K562 (cell line): ENCODE measurements at regions not wholly inside any gene's neighbourhood (a gene's known extent, or its start where the extent isn't known, plus 50 kb on each side); places are given as distances from the start of the nearest gene placed in this dataset.

Experiments
- ATAC-seq: fragments of 200-7000 bp; cut with Tn5 transposase; 3 replicates; pipeline ENCODE4 v1.9.1; 2020; ENCODE audit warnings: moderate library complexity
- BruUV-seq: library from RNA; stranded (reverse); fragments of 400-500 nt; replicated peaks from 2 replicates; lab custom pipeline; 2021; lab: Mats Ljungman, UMichigan
- CTCF ChIA-PET: fragments of 300-600 bp; formaldehyde crosslinking; extraction: SDS; loops from one replicate; lab custom pipeline; 2021; ENCODE audit warnings: low intra/inter-chr PET ratio; lab: Yijun Ruan, JAX
- POLR2A ChIA-PET: fragments of 300-600, 350-650 bp; sonication (Branson Sonifier 250); formaldehyde crosslinking; extraction: SDS; loops from one replicate; lab custom pipeline; 2021; ENCODE audit warnings: antibody characterized with exemption, inconsistent platforms; lab: Yijun Ruan, JAX
- DNase-seq, 4 experiments: peaks; one replicate each; pipeline versions ENCODE4 v3.0.0 to v3.0.0-alpha.2; 2011 to 2018; ENCODE audit warnings: low spot score in 3 of 4, mixed read lengths in 3 of 4; ENCODE audit errors: extremely low read depth in 1 of 4
- FAIRE-seq: peaks from 2 replicates; lab custom pipeline; 2011; peaks lifted over from hg19 to GRCh38; lab: Jason Lieb, UNC
- H2AFZ ChIP-seq: 2 replicates; pipeline ENCODE4 v1.6.0; 2011; ENCODE audit warnings: low read depth, low read length, control low read depth, inconsistent platforms
- H3K27ac ChIP-seq: fragments of 200-600 bp; 3 replicates; pipeline ENCODE4 v1.8.0; 2011; ENCODE audit warnings: low read depth, mild to moderate bottlenecking, control low read depth, inconsistent platforms, low read length, moderate library complexity, mixed read lengths; ENCODE audit errors: extremely low read depth
- H3K27me3 ChIP-seq, 2 experiments: fragments of 300-600 bp in 1 of 2; 2 replicates in 1 of 2; 3 replicates in 1 of 2; pipeline versions ENCODE4 v1.6.0 to v1.8.0; 2011; ENCODE audit warnings: inconsistent platforms in 2 of 2, low read length in 2 of 2, mild to moderate bottlenecking in 1 of 2, mixed read lengths in 1 of 2, moderate library complexity in 1 of 2; ENCODE audit not compliant: control insufficient read depth in 2 of 2, insufficient read depth in 2 of 2
- H3K36me3 ChIP-seq: fragments of 300-600 bp; 3 replicates; pipeline ENCODE4 v1.8.0; 2011; ENCODE audit warnings: mild to moderate bottlenecking, low read length, inconsistent platforms; ENCODE audit not compliant: control insufficient read depth, insufficient read depth
- H3K4me1 ChIP-seq, 2 experiments: fragments of 200-600 bp in 1 of 2; replicated peaks in 1 of 2; 2 replicates in 1 of 2; 3 replicates in 1 of 2; pipeline versions ENCODE4 v1.5.1 to v1.8.0; 2011; ENCODE audit warnings: inconsistent platforms in 2 of 2, low read length in 2 of 2, mild to moderate bottlenecking in 1 of 2, mixed read lengths in 1 of 2, moderate library complexity in 1 of 2; ENCODE audit not compliant: control insufficient read depth in 2 of 2, insufficient read depth in 2 of 2
- H3K4me2 ChIP-seq: 2 replicates; pipeline ENCODE4 v1.6.1; 2011; ENCODE audit warnings: low read length, control low read depth, inconsistent platforms, mixed read lengths; ENCODE audit not compliant: insufficient read depth
- H3K4me3 ChIP-seq: fragments of 200-600 bp; sonication (generic), shearing (Covaris generic); 2 replicates; pipeline ENCODE4 v1.5.1; 2016; ENCODE audit warnings: control low read depth, inconsistent platforms
- H3K79me2 ChIP-seq: fragments of 200-600 bp; 3 replicates; pipeline ENCODE4 v1.8.0; 2011; ENCODE audit warnings: low read length, inconsistent platforms; ENCODE audit not compliant: control insufficient read depth, insufficient read depth
- H3K9ac ChIP-seq, 2 experiments: 2 replicates each; pipeline versions ENCODE4 v1.6.0 to v1.6.1; 2011; ENCODE audit warnings: low read depth in 2 of 2, low read length in 2 of 2, control low read depth in 1 of 2, inconsistent platforms in 1 of 2, mild to moderate bottlenecking in 1 of 2, mixed read lengths in 1 of 2; ENCODE audit not compliant: insufficient read depth in 1 of 2
- H3K9me1 ChIP-seq: one replicate; pipeline ENCODE4 v1.6.0; 2011; ENCODE audit warnings: inconsistent platforms, mild to moderate bottlenecking, low read length, moderate library complexity; ENCODE audit not compliant: control insufficient read depth, insufficient read depth
- H3K9me3 ChIP-seq: replicated peaks from 2 replicates; pipeline ENCODE4 v1.5.1; 2011; ENCODE audit warnings: low read depth, low read length, inconsistent platforms; ENCODE audit not compliant: control insufficient read depth, insufficient read depth
- H4K20me1 ChIP-seq: replicated peaks from 2 replicates; pipeline ENCODE4 v1.6.1; 2011; ENCODE audit warnings: low read length, inconsistent platforms, mixed read lengths; ENCODE audit not compliant: control insufficient read depth, insufficient read depth
- FIP1L1 ChIP-seq: fragments of 200-400 bp; formaldehyde crosslinking; IDR thresholded peaks from 2 replicates; pipeline ENCODE4 v1.6.1; 2018; ENCODE audit warnings: mild to moderate bottlenecking, low read depth, low read length; ENCODE audit not compliant: poor library complexity, severe bottlenecking
- SMARCA5 ChIP-seq: fragments of 450-650 bp; IDR thresholded peaks from 2 replicates; pipeline ENCODE4 v1.6.1; 2016
- ZNF586 ChIP-seq: fragments of 450-650 bp; formaldehyde crosslinking; conservative IDR thresholded peaks from 2 replicates; pipeline ENCODE4 v1.4.0; 2020; ENCODE audit warnings: mild to moderate bottlenecking, moderate library complexity
- WGBS: fragments of 100-300 bp; shearing (Covaris generic); methylation state at CpG from one replicate; pipeline ENCODE4 v1.1.6; 2016; ENCODE audit warnings: low coverage, mixed read lengths; ENCODE audit not compliant: insufficient coverage; ENCODE audit errors: missing lambda C conversion rate; 5-methylcytosine and 5-hydroxymethylcytosine counted together
- in situ Hi-C: fragments of 300-500 bp; cut with MboI; formaldehyde crosslinking; loops from 4 replicates; pipeline ENCODE4 v1.15.0; 2018; ENCODE audit warnings: inconsistent platforms, mixed read lengths
- intact Hi-C: fragments of 100-400 bp; cut with micrococcal nuclease; formaldehyde crosslinking; loops from 2 replicates; pipeline ENCODE4 v1.14.2; 2022
- TF ChIP-seq, protein P1 (sequence below): IDR thresholded peaks from 3 replicates; pipeline ENCODE4 v1.6.1; 2011; ENCODE audit warnings: borderline replicate concordance, mild to moderate bottlenecking, moderate library complexity; ENCODE audit not compliant: insufficient read length; ENCODE audit errors: extremely low read depth
- TF ChIP-seq, protein P2 (sequence below): IDR thresholded peaks from 2 replicates; pipeline ENCODE4 v1.6.1; 2011; ENCODE audit warnings: borderline replicate concordance, low read depth, mild to moderate bottlenecking, moderate library complexity, low read length; ENCODE audit not compliant: insufficient read depth, poor library complexity, severe bottlenecking
- TF ChIP-seq, protein P3 (sequence below): fragments of 250-450 bp; sonication (Bioruptor Pico); IDR thresholded peaks from 2 replicates; pipeline ENCODE4 v1.4.0; 2020; ENCODE audit warnings: mild to moderate bottlenecking

DNA sequence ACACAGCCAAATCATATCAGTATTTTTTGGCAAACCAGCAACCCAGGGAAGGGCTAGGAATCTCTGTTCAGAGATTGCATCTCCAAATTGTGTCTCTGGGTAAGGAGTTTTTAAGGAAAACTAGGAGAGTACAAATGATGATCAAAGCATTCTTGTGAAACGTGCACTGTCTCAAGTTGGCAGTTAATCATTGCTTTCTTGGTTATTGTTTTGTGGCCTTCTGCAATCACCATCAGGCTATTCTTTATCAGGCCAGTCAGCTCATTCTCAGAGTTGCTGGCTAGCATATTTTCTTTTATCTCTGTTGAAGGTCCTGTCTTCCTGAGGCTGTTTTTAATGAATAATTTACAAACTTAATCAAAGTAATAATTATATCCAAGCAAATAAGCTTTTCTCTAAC lies 129.1 kb upstream of the CCDC179 start:
- Histone ChIP-seq H3K4me1 (no peaks in the 10 kb centered on the region), H3K36me3 (no peaks in the 10 kb centered on the region), H4K20me1 (no peaks in the 10 kb centered on the region), H3K4me2 (no peak overlapping the region), H3K27ac (no peak overlapping the region), H3K9me3 (no peaks in the 10 kb centered on the region; the same call in 1 of the 2 replicates), H3K27me3 (no peaks in the 10 kb centered on the region), H3K79me2 (no peaks in the 10 kb centered on the region), H3K9me1 (no peaks in the 10 kb centered on the region), H2AFZ (no peak overlapping the region), H3K4me3 (no peak overlapping the region), H3K9ac (no peak overlapping the region)
- ATAC-seq: no peak
- no peak for DNase-seq
- POLR2A ChIA-PET: no interaction called here
- in situ Hi-C loops: no loop called here
- TF ChIP-seq FIP1L1 (no peak), ZNF586 (CRISPR knock-in tag) (no peak), SMARCA5 (no peak)
- TF ChIP-seq, protein P1, sequence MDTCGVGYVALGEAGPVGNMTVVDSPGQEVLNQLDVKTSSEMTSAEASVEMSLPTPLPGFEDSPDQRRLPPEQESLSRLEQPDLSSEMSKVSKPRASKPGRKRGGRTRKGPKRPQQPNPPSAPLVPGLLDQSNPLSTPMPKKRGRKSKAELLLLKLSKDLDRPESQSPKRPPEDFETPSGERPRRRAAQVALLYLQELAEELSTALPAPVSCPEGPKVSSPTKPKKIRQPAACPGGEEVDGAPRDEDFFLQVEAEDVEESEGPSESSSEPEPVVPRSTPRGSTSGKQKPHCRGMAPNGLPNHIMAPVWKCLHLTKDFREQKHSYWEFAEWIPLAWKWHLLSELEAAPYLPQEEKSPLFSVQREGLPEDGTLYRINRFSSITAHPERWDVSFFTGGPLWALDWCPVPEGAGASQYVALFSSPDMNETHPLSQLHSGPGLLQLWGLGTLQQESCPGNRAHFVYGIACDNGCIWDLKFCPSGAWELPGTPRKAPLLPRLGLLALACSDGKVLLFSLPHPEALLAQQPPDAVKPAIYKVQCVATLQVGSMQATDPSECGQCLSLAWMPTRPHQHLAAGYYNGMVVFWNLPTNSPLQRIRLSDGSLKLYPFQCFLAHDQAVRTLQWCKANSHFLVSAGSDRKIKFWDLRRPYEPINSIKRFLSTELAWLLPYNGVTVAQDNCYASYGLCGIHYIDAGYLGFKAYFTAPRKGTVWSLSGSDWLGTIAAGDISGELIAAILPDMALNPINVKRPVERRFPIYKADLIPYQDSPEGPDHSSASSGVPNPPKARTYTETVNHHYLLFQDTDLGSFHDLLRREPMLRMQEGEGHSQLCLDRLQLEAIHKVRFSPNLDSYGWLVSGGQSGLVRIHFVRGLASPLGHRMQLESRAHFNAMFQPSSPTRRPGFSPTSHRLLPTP: no peak
- TF ChIP-seq, protein P2, sequence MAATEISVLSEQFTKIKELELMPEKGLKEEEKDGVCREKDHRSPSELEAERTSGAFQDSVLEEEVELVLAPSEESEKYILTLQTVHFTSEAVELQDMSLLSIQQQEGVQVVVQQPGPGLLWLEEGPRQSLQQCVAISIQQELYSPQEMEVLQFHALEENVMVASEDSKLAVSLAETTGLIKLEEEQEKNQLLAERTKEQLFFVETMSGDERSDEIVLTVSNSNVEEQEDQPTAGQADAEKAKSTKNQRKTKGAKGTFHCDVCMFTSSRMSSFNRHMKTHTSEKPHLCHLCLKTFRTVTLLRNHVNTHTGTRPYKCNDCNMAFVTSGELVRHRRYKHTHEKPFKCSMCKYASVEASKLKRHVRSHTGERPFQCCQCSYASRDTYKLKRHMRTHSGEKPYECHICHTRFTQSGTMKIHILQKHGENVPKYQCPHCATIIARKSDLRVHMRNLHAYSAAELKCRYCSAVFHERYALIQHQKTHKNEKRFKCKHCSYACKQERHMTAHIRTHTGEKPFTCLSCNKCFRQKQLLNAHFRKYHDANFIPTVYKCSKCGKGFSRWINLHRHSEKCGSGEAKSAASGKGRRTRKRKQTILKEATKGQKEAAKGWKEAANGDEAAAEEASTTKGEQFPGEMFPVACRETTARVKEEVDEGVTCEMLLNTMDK: no peak
- TF ChIP-seq, protein P3, sequence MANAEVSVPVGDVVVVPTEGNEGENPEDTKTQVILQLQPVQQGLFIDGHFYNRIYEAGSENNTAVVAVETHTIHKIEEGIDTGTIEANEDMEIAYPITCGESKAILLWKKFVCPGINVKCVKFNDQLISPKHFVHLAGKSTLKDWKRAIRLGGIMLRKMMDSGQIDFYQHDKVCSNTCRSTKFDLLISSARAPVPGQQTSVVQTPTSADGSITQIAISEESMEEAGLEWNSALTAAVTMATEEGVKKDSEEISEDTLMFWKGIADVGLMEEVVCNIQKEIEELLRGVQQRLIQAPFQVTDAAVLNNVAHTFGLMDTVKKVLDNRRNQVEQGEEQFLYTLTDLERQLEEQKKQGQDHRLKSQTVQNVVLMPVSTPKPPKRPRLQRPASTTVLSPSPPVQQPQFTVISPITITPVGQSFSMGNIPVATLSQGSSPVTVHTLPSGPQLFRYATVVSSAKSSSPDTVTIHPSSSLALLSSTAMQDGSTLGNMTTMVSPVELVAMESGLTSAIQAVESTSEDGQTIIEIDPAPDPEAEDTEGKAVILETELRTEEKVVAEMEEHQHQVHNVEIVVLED (CRISPR knock-in tag): no peak
- BruUV-seq: no TSS peak
- FAIRE-seq: no peak
- CTCF ChIA-PET: no interaction called here
- intact Hi-C loops: no loop called here
- WGBS: 0% methylated on average over 1 of the region's 1 CpG
